T1000 (cell line): ENCODE measurements at regions not wholly inside any gene's neighbourhood (a gene's known extent, or its start where the extent isn't known, plus 50 kb on each side); places are given as distances from the start of the nearest gene placed in this dataset.

Experiments used
- DNase-seq: peaks from one replicate; lab custom pipeline; 2025; ENCODE audit warnings: mixed read lengths; lab: John Stamatoyannopoulos, UW

DNA sequence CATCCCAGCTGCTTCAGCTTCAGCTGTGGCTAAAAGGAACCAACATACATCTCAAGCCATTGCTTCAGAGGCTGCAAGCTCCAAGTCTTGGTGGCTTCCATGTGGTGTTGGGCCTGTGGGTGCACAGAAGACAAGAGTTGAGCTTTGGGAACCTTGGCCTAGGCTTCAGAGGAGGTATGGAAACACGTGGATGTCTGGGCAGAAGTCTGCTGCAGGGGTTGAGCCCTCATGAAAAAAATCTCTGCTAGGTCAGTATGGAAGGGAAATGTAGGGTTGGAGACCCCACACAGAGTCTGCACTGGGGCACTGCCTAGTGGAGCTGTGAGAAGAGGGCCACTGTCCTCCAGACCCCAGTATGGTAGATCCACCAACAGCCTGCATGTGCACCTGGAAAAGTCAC is 279.3 kb downstream of the MZT1 start:
- no peak for DNase-seq

GRCh38 chr13:72444999-72445398 is 282.4 kb downstream of the MZT1 start:
- no peak for DNase-seq

DNA sequence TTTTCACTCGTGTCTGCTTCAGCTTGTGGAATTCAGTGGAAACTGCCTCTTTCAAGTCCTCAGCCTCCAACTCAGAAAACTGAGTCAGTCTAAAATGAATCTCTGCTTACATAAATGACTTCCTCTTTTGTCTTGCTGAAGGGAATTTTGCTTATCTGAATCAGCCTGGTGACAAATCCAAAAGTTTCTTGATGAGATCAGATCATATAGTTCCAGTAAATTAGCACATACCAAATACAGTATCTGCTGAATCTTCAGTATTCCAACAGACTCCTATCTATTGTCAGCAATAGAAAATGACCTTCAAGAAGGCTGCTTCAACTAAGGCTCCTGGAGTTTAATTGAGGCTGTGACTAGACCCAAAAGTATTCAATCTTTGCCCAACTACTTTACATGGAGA is 290.0 kb downstream of the MZT1 start:
- DNase-seq = peak; percentile 2

DNA sequence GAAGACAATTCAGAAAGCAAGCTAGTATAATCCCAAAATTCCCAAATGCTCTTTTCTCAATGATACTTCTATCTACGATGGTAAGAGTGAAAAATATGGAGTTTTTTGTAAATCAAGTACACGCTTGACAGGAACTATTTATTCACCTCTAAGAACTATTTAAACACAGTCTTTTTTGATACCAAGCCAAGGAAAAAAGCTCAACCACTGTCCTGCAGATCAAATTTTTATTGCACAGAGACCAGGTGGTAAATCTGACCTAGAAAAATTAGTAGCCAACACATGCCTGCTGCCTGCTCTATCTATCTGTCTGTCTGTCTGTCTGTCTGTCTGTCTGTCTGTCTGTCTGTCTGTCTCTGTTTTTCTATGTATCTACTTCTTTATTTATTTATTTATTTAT is 292.2 kb downstream of the MZT1 start:
- no peak for DNase-seq

DNA sequence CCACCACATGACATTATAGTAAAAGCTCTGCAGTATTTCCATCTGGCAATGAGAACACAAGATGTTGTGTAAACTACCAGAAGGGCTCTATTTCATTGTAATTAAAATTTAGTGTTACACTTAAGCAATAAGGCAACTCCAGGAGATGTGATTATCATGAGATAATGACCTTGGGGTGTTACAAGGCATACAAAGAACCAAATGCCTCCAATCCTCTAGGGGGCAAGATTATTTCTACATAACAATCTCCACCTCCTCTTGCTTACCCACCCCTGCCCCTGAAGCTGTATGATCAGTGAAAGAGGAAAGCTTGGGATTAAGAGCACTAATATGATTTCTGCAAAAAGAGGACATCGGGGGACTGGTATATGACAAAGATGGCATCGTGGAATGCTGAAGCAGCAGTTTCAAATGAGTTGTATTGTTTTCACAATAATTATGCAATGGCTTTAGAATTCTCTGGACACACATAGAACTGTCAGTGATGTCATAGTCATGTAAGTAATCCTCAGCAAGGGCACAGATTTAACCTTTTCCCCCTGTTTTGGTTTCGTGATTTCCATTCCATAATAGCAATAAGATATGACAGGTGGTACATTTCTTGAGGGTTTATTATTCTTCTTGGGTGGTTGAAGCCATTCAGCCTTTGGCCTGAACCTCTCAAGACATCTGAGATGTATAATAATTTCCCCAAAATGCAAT is 295.3 kb downstream of the MZT1 start:
- DNase-seq = no peak

GRCh38 chr13:72430923-72431322 is 296.5 kb downstream of the MZT1 start:
- DNase-seq = no peak

GRCh38 chr13:72427757-72428528 is 299.5 kb downstream of the MZT1 start:
- no peak for DNase-seq

GRCh38 chr13:72424059-72424458 is 303.4 kb downstream of the MZT1 start:
- no peak for DNase-seq

DNA sequence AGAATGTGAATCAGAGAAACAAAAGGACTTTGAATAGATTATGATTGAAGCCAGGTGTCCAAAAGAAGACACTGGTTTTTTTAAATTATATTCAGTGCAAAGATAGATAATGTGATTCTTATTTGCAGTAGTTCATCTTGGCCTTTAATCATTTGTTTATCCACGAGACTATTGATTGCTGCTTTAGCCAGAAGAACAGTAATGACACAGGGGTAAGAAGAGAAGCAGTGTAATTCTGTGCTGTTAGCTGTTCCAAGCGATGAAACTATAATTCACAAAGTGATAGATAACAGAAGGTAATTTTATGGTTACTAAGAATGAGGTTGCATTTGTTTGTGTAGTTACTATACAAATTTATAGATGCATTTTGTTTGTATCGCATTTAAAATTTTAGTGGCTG is 311.6 kb downstream of the MZT1 start:
- no peak for DNase-seq

DNA sequence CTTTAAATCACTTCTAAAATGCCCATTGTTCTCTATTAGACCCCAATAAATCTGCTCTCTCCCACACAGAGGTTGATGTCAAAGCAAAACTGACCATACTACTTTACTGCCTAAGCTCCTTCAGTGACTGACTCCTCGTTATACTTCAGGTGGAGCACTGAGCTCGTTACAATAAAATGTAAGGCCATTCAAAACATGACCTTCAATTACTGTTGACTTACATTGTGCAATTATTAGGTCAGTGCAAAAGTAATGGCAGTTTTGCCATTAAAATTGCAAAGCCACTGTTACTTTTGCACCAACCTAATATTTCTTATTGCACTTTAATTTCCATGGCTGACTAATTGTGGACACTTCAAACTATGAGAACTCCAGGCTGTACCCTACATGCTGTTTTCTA is 314.9 kb downstream of the MZT1 start:
- no peak for DNase-seq

DNA sequence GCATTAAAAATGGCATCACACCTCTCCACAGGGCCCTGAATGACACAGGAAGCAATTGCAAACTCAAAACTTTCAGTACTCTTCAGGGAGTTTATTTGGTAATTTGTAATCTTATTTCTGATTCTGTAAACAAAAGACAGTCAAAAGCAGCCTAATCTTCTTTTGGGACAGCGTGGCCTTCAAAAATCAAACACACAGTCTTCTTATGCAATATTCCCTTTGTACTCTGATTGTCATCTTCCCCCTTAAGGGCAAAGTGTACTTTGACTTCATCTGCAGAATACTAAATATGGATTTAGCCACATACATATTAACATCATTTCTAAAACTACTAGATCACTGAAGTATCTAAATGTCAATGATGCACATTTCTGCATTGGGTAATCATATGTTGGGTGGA is 322.0 kb downstream of the MZT1 start:
- DNase-seq = no peak

DNA sequence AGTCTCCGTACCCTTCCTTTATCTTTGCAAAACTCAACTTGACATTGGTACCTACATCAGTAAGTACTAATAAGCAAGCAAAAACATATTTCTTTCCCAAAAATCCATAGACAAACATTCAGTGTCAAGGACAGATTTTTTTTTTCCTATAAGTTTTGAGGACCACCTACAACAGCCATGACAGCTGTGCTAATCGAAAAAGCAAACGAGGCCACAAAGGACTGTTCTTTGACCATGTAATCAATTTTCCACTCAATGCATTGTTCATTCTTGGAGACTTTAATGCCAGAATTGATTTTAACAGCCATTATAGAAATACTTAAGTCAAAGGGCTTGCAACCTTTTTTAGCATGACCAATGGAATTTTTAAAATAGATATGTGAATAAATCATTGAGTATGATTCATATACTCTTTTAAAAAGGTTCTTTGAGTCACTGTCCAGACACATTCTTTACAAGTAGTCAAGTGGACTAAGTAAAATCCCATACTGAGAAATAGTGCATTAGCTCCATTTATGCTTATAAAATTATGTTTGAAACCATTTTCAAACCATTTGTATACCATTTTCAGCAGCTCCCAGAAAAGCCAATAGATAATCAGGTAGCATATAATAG is 323.9 kb downstream of the MZT1 start:
- no peak for DNase-seq

- no peak for DNase-seq
Measured at GRCh38 chr13:72400856-72401255, 326.6 kb downstream of the MZT1 start.

DNA sequence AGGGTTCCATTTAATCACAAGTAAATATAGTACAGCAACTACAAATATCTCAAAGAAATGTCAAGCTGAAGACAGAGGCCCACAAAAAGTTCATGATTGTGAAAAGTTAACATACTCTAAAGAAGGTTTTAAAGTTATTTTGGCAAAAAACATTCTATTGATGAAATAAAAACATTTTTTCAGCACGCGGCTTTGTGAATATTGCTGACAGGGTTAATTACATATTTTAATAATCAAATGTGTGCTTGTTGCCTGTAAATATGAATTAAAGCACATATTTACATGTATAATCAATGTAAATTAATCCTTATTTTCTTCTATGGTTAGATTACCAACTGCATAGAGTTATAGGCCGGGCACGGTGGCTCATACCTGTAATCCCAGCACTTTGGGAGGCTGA is 328.1 kb downstream of the MZT1 start:
- DNase-seq = no peak

- no peak for DNase-seq
Measured at GRCh38 chr13:72397265-72397664, 330.2 kb downstream of the MZT1 start.

- no peak for DNase-seq
Measured at GRCh38 chr13:72390909-72391308, 336.5 kb downstream of the MZT1 start.

- no peak for DNase-seq
Measured at GRCh38 chr13:72386138-72386684, 341.2 kb downstream of the MZT1 start.

- no peak for DNase-seq
Measured at GRCh38 chr13:72384879-72385278, 342.6 kb downstream of the MZT1 start.

GRCh38 chr13:72384186-72384823 is 343.1 kb downstream of the MZT1 start:
- DNase-seq = no peak

DNA sequence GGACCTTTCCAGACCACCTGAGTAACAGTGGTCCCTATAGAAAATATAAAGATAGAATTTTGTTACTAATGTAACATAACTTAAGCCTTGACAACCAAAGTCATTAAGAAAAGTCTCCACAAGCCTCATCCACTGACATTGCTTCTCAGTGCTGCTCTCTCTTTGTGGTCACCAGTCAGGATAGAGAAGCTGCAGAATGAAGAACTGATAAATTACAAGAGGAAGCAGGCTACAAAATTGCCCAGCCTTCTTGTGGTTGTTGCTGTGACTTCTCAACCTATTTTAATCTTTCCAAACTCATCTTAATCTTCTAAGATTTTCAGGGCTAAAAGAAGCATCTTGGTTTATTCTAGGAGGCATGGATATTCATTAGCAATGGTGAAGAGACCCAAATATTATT is 343.8 kb downstream of the MZT1 start:
- DNase-seq = no peak

DNA sequence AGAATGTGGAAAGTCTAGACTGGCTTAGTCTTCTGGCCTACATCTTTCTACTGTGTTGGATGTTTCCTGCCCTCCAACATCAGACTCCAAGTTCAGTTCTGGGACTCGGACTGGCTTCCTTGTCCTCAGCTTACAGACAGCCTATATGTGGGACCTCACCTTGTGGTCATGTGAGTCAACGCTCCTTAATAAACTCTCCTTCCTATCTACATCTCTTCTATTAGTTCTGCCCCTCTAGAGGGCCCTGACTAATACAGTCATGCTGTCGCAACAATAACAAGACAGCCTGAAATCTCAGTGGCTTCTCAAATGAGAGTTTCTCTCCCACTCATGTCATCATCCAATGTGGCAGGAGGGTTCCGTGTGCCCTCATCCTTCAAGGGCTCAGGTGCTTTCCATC is 347.8 kb downstream of the MZT1 start:
- DNase-seq = peak; percentile 8

GRCh38 chr13:72368031-72368430 is 359.4 kb downstream of the MZT1 start:
- no peak for DNase-seq
